Naive thymus-derived CD4-positive, alpha-beta T cell (primary cell): ENCODE measurements at regions not wholly inside any gene's neighbourhood (a gene's known extent, or its start where the extent isn't known, plus 50 kb on each side); places are given as distances from the start of the nearest gene placed in this dataset.
"Not testable (repeated sequence)": the region's sequence is repeated elsewhere in the genome, so short reads cannot be mapped to it uniquely, and the experiment has no call there.

Experiments
- ATAC-seq: fragments of 150-1000 bp; cut with Tn5 transposase; 2 replicates; pipeline ENCODE4 v1.10.0; 2021; ENCODE audit warnings: mild to moderate bottlenecking, moderate library complexity
- CTCF ChIA-PET: fragments of 350-600 bp; sonication (Branson Sonifier 250); formaldehyde crosslinking; loops from one replicate; lab custom pipeline; 2021; ENCODE audit warnings: antibody characterized with exemption; lab: Charles Lee
- POLR2A ChIA-PET: fragments of 350-600 bp; sonication (Branson Sonifier 250); formaldehyde crosslinking; loops from one replicate; lab custom pipeline; 2021; ENCODE audit warnings: antibody characterized with exemption, inconsistent platforms; lab: Charles Lee
- DNase-seq, 9 donors: peaks; one replicate each; pipeline versions ENCODE4 v3.0.0 to v3.0.0-alpha.2; 2020 to 2022; ENCODE audit warnings: mixed read lengths in 1 of 9
- H3K27ac ChIP-seq: one replicate; pipeline ENCODE4 v1.7.0; 2013; ENCODE audit warnings: mild to moderate bottlenecking, low read depth, low read length, moderate library complexity
- H3K27me3 ChIP-seq, 2 donors: one replicate each; pipeline ENCODE4 v1.7.0; 2013; ENCODE audit warnings: low read length in 2 of 2, mild to moderate bottlenecking in 2 of 2, moderate library complexity in 2 of 2; ENCODE audit not compliant: control insufficient read depth in 2 of 2, insufficient read depth in 2 of 2
- H3K36me3 ChIP-seq, 3 experiments: 1 replicate in 2 of 3; 2 replicates in 1 of 3; pipeline ENCODE4 v1.7.0; 2013; ENCODE audit warnings: low read length in 3 of 3, mild to moderate bottlenecking in 3 of 3, moderate library complexity in 1 of 3; ENCODE audit not compliant: insufficient read depth in 3 of 3, control insufficient read depth in 2 of 3
- H3K4me1 ChIP-seq, 2 donors: one replicate each; pipeline ENCODE4 v1.7.0; 2013; ENCODE audit warnings: low read length in 2 of 2, mild to moderate bottlenecking in 2 of 2, moderate library complexity in 1 of 2; ENCODE audit not compliant: control insufficient read depth in 2 of 2, insufficient read depth in 2 of 2
- H3K4me3 ChIP-seq: 2 replicates; pipeline ENCODE4 v1.7.0; 2013; ENCODE audit warnings: mild to moderate bottlenecking, low read length
- H3K9me3 ChIP-seq, 3 experiments: 1 replicate in 2 of 3; 2 replicates in 1 of 3; pipeline ENCODE4 v1.7.0; 2013; ENCODE audit warnings: low read length in 3 of 3; ENCODE audit not compliant: control insufficient read depth in 2 of 3
- H3K27ac Mint-ChIP-seq, 9 donors: one replicate each; pipeline ENCODE4 v1.8.0; 2020 to 2022; ENCODE audit warnings: mixed read lengths in 9 of 9, mild to moderate bottlenecking in 8 of 9, moderate library complexity in 5 of 9, inconsistent platforms in 2 of 9
- H3K27me3 Mint-ChIP-seq, 5 donors: one replicate each; pipeline ENCODE4 v1.8.0; 2021 to 2022; ENCODE audit warnings: mixed read lengths in 5 of 5, mild to moderate bottlenecking in 1 of 5
- H3K36me3 Mint-ChIP-seq, 5 donors: one replicate each; pipeline ENCODE4 v1.8.0; 2020 to 2022; ENCODE audit warnings: mixed read lengths in 5 of 5, mild to moderate bottlenecking in 3 of 5, inconsistent platforms in 1 of 5
- H3K4me1 Mint-ChIP-seq, 7 donors: one replicate each; pipeline ENCODE4 v1.8.0; 2020 to 2022; ENCODE audit warnings: mixed read lengths in 7 of 7, mild to moderate bottlenecking in 3 of 7, inconsistent platforms in 1 of 7
- H3K4me3 Mint-ChIP-seq, 10 donors: one replicate each; pipeline ENCODE4 v1.8.0; 2020 to 2022; ENCODE audit warnings: mild to moderate bottlenecking in 10 of 10, mixed read lengths in 10 of 10, moderate library complexity in 6 of 10, inconsistent platforms in 2 of 10
- H3K9me3 Mint-ChIP-seq, 11 donors: one replicate each; pipeline ENCODE4 v1.8.0; 2020 to 2022; ENCODE audit warnings: mixed read lengths in 11 of 11, mild to moderate bottlenecking in 4 of 11, inconsistent platforms in 1 of 11, moderate library complexity in 1 of 11
- intact Hi-C, 2 donors: fragments of 100-400 bp; cut with micrococcal nuclease; formaldehyde crosslinking; loops; one replicate each; pipeline ENCODE4 v1.15.1; 2023

DNA sequence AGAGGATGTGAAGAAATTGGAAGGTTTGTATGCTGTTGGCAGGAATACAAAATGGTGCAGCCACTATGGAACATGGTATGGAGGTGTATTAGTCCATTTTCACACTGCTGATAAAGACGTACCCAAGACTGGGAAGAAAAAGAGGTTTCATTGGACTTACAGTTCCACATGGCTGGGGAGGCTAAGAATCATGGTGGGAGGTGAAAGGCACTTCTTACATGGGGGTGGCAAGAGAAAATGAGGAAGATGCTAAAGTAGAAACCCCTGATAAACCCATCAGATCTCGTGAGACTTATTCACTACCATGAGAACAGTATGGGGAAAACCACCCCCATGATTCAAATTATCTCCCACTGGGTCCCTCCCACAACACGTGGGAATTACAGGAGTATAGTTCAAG is 72.1 kb upstream of the SNX9 start:
- peak overlapping the region in 3 of 9 donors; percentile 13 to 85 (median 61) for H3K27ac Mint-ChIP-seq
- POLR2A ChIA-PET, H3K27me3 ChIP-seq, H3K4me3 ChIP-seq, H3K9me3 ChIP-seq, CTCF ChIA-PET, H3K27ac ChIP-seq, H3K4me3 Mint-ChIP-seq, DNase-seq, ATAC-seq, H3K36me3 Mint-ChIP-seq, H3K36me3 ChIP-seq: not testable (repeated sequence)
- intact Hi-C loops, result loop anchor here in 1 of 2 donors (10.0 kb wide), 1 partner anchor 436 kb away; no protein-coding TSS in a partner anchor
- peaks cover 0 to 19% (median 6%) of the 10 kb centered on the region in 11 donors for H3K9me3 Mint-ChIP-seq
- H3K4me1 Mint-ChIP-seq, result peaks cover 8 to 55% (median 40%) of the 10 kb centered on the region in 7 donors
- H3K4me1 ChIP-seq, result peaks cover 0 to 26% of the 10 kb centered on the region in 2 donors
- H3K27me3 Mint-ChIP-seq, result peaks cover 0 to 30% (median 0%) of the 10 kb centered on the region in 5 donors

DNA sequence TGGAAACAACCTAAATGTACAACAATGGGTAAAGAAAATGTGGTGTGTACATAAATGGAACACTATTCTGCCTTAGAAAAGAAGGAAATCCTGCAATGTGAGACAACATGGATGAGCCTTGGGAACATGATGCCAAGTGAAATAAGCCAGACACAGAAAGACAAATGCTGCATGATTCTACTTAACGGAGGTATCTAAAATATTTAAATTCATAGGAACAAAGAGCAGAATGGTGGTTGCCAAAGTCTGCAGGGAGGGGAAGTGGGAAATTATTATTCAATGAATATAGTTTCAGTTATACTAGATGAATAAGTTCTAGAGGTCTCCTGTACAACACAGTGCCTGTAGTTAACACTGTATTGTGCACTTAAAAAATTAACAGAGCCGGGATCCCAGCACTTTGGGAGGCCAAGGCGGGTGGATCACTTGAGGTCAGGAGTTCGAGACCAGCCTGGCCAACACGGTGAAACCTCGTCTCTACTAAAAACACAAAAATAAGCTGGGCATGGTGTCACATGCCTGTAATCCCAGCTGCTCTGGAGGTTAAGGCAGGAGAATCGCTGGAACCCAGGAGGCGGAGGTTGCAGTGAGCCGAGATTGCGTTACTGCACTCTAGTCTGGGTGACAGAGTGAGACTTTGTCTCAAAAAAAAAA is 71.4 kb upstream of the SNX9 start:
- Histone ChIP-seq H3K4me1 (peaks cover 0 to 33% of the 10 kb centered on the region in 2 donors), H3K36me3 (no peaks in the 10 kb centered on the region), H3K9me3 (no peaks in the 10 kb centered on the region), H3K27me3 (no peaks in the 10 kb centered on the region), H3K27ac (no peak overlapping the region), H3K4me3 (no peak overlapping the region)
- ChIA-PET POLR2A (no interaction called here), CTCF (no interaction called here)
- Mint-ChIP-seq H3K4me3 (no peak overlapping the region), H3K36me3 (peaks cover 0 to 7% (median 0%) of the 10 kb centered on the region in 5 donors), H3K27ac (peak overlapping the region in 4 of 9 donors; percentile 11 to 68 (median 21)), H3K27me3 (peaks cover 0 to 33% (median 0%) of the 10 kb centered on the region in 5 donors), H3K9me3 (peaks cover 0 to 19% (median 6%) of the 10 kb centered on the region in 11 donors), H3K4me1 (peaks cover 15 to 57% (median 47%) of the 10 kb centered on the region in 7 donors)
- ATAC-seq (no peak), DNase-seq (no peak)
- intact Hi-C loops, result loop anchor here in 1 of 2 donors (10.0 kb wide), 1 partner anchor 437 kb away; no protein-coding TSS in a partner anchor

DNA sequence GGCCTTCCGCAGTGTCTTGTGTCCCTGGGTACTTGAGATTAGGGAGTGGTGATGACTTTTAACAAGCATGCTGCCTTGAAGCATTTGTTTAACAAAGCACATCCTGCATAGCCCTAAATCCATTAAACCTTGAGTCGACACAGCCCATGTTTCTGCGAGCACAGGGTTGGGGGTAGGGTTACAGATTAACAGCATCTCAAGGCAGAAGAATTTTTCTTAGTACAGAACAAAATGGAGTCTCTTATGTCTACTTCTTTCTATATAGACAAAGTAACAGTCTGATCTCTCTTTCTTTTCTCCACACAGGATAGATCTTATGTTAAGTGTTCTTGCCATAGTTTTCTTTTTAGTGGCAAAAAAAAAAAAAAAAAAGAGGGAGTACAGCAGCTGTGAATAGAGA is 70.2 kb upstream of the SNX9 start:
- H3K27ac Mint-ChIP-seq, result peak overlapping the region in 4 of 9 donors; percentile 52 to 87 (median 73)

DNA sequence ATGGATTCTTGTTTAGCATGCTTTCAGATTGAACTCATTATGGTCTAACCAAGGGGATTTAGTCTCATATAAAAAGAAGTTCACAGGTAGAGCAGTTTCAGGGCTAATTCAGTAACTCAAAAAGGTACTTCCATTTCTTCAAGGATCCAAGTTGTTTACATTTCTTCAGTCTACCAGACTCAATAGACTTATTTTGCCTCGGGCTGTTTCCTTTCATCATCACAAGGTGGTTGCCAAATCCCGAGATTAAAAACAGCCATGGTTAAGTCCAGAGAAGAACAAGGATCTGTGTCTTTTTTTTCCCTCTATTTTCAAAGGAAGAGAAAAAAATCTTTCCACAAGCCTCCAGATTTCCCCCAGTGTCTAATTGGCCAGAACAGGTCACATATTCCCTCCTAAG is 69.8 kb upstream of the SNX9 start:
- Mint-ChIP-seq H3K27ac (peak overlapping the region in 6 of 9 donors; percentile 52 to 92 (median 87)), H3K36me3 (peaks cover 0 to 7% (median 0%) of the 10 kb centered on the region in 5 donors), H3K27me3 (peaks cover 0 to 43% (median 0%) of the 10 kb centered on the region in 5 donors), H3K4me3 (peak overlapping the region in 1 of 10 donors; percentile 72), H3K9me3 (peaks cover 0 to 19% (median 6%) of the 10 kb centered on the region in 11 donors), H3K4me1 (peaks cover 25 to 71% (median 59%) of the 10 kb centered on the region in 7 donors)
- H3K36me3 ChIP-seq, result no peaks in the 10 kb centered on the region
- H3K27me3 ChIP-seq, result no peaks in the 10 kb centered on the region
- intact Hi-C loops, result loop anchor here in 1 of 2 donors (10.0 kb wide), 1 partner anchor 438 kb away; no protein-coding TSS in a partner anchor
- peaks cover 0 to 41% of the 10 kb centered on the region in 2 donors for H3K4me1 ChIP-seq
- no peak overlapping the region for H3K27ac ChIP-seq
- ATAC-seq (no peak), DNase-seq (no peak)
- ChIA-PET POLR2A (interaction anchor here (0.9 kb wide), 1 partner anchor 203 kb away, joined by 3 read pairs; no protein-coding TSS in a partner anchor), CTCF (no interaction called here)
- no peaks in the 10 kb centered on the region for H3K9me3 ChIP-seq
- H3K4me3 ChIP-seq, result no peak overlapping the region

More for the DNA sequence above, 70.2 kb upstream of the SNX9 start:
- ATAC-seq, H3K36me3 Mint-ChIP-seq, H3K27ac ChIP-seq, DNase-seq, POLR2A ChIA-PET, CTCF ChIA-PET, H3K27me3 ChIP-seq, H3K36me3 ChIP-seq, H3K9me3 ChIP-seq, H3K4me3 ChIP-seq: not testable (repeated sequence)
- Mint-ChIP-seq H3K4me3 (peak overlapping the region in 1 of 10 donors; percentile 25), H3K4me1 (peaks cover 20 to 67% (median 55%) of the 10 kb centered on the region in 7 donors), H3K27me3 (peaks cover 0 to 40% (median 0%) of the 10 kb centered on the region in 5 donors), H3K9me3 (peaks cover 0 to 19% (median 6%) of the 10 kb centered on the region in 11 donors)
- intact Hi-C loops, result loop anchor here in 1 of 2 donors (10.0 kb wide), 1 partner anchor 438 kb away; no protein-coding TSS in a partner anchor
- peaks cover 0 to 41% of the 10 kb centered on the region in 2 donors for H3K4me1 ChIP-seq

DNA sequence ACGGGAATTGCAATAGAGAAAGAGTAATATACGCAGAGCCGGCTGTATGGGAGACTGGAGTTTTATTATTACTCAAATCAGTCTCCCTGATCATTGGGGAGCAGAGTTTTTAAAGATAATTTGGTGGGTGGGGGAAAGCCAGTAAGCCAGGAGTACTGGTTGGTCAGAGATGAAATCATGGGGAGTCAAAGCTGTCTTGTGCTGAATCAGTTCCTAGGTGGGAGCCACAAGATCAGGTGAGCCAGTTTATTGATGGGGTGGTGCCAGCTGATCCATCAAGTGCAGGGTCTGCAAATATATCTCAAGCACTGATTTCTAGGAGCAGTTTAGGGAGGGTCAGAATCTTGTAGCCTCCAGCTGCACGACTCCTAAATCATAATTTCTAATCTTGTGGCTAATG is 69.2 kb upstream of the SNX9 start:
- peak overlapping the region in 3 of 10 donors; percentile 38 to 78 (median 72) for H3K4me3 Mint-ChIP-seq
- ChIA-PET POLR2A (interaction anchor here (0.9 to 2.5 kb wide), 3 partner anchors 11 to 203 kb away, joined by 3 to 9 read pairs (median 5); no protein-coding TSS in a partner anchor), CTCF (interaction anchor here (1.0 kb wide), 1 partner anchor 120 kb away, joined by 3 read pairs; no protein-coding TSS in a partner anchor)
- ATAC-seq, H3K27me3 ChIP-seq, DNase-seq, H3K27ac ChIP-seq, H3K36me3 Mint-ChIP-seq, H3K4me3 ChIP-seq, H3K36me3 ChIP-seq, H3K9me3 ChIP-seq: not testable (repeated sequence)
- intact Hi-C loops, result loop anchor here in 1 of 2 donors (10.0 kb wide), 1 partner anchor 439 kb away; no protein-coding TSS in a partner anchor
- peaks cover 0 to 47% (median 0%) of the 10 kb centered on the region in 5 donors for H3K27me3 Mint-ChIP-seq
- H3K4me1 Mint-ChIP-seq, result peaks cover 30 to 71% (median 61%) of the 10 kb centered on the region in 7 donors
- H3K27ac Mint-ChIP-seq, result peak overlapping the region in 8 of 9 donors; percentile 80 to 98 (median 94)
- peaks cover 0 to 19% (median 6%) of the 10 kb centered on the region in 11 donors for H3K9me3 Mint-ChIP-seq
- peaks cover 0 to 45% of the 10 kb centered on the region in 2 donors for H3K4me1 ChIP-seq

DNA sequence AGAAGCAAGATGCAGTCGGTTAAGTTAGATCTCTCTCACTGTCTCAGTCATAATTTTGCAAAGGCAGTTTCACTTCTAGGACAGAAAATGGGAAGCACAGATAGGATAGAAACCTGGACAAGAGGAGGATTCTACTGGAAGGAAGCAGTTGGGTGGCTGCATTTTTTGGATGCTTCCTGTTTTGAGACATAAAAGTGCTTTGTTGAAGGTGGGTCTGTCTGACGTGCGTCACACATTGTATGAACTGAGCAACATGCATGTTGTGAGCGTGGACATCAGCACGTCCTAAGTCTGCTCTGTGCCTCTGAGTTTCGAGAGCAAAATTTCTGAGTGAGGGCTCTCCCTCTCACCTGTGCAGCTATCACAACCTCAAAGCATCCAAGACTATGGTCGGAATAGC is 68.7 kb upstream of the SNX9 start:
- Histone ChIP-seq H3K4me1 (peaks cover 0 to 42% of the 10 kb centered on the region in 2 donors), H3K27ac (no peak overlapping the region), H3K9me3 (no peaks in the 10 kb centered on the region), H3K27me3 (no peaks in the 10 kb centered on the region), H3K4me3 (no peak overlapping the region), H3K36me3 (no peaks in the 10 kb centered on the region)
- Mint-ChIP-seq H3K36me3 (peaks cover 0 to 7% (median 0%) of the 10 kb centered on the region in 5 donors), H3K4me3 (peak overlapping the region in 9 of 10 donors; percentile 39 to 84 (median 77)), H3K27me3 (peaks cover 0 to 45% (median 0%) of the 10 kb centered on the region in 5 donors), H3K27ac (peak overlapping the region in 8 of 9 donors; percentile 80 to 98 (median 94)), H3K4me1 (peaks cover 30 to 69% (median 60%) of the 10 kb centered on the region in 7 donors), H3K9me3 (peaks cover 0 to 19% (median 6%) of the 10 kb centered on the region in 11 donors)
- intact Hi-C loops, result loop anchor here in 1 of 2 donors (10.0 kb wide), 1 partner anchor 440 kb away; no protein-coding TSS in a partner anchor
- POLR2A ChIA-PET, result interaction anchor here (0.9 to 2.5 kb wide), 3 partner anchors 10 to 202 kb away, joined by 3 to 9 read pairs (median 5); no protein-coding TSS in a partner anchor
- CTCF ChIA-PET, result interaction anchor here (1.0 kb wide), 1 partner anchor 119 kb away, joined by 3 read pairs; no protein-coding TSS in a partner anchor
- peak in 4 of 9 donors; percentile 32 to 53 (median 46) for DNase-seq
- no peak for ATAC-seq
